NCI-H748 (cell line): ENCODE measurements at regions not wholly inside any gene's neighbourhood (a gene's known extent, or its start where the extent isn't known, plus 50 kb on each side); places are given as distances from the start of the nearest gene placed in this dataset.
"Not testable (repeated sequence)": the region's sequence is repeated elsewhere in the genome, so short reads cannot be mapped to it uniquely, and the experiment has no call there.

Source experiments
- DNase-seq: peaks from one replicate; lab custom pipeline; 2025; ENCODE audit not compliant: unreplicated experiment; lab: John Stamatoyannopoulos, UW

DNA sequence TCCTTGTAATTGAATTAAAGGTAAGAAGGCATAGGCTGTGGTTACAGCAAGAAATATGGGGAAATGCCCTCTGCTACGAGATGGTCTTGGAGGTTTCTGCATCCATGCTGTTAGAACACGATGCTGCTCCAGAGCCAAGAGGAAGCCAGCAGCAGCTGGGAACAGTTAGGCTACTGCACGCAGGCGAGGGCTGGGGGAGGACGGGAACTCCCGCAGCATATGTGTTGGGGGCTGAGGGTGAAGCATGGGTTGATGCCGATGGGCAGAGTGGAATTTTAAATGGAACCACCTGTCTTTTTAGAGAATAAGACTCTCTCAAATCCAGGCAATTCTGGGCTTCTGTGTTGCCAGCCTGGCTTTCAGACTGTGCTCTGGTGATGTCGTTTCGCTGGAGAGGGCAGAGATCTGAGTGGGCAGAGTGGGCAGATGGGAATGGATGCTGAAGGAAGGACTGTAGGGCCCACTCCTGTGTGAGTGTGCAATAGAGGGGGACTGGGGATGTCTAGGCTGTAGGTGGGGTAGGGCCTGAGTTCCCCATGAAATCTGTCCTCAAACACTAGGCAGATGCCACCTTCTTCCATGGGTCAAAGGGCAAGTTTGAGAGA, 417.0 kb upstream of the TPM1 start:
- no peak for DNase-seq

DNA sequence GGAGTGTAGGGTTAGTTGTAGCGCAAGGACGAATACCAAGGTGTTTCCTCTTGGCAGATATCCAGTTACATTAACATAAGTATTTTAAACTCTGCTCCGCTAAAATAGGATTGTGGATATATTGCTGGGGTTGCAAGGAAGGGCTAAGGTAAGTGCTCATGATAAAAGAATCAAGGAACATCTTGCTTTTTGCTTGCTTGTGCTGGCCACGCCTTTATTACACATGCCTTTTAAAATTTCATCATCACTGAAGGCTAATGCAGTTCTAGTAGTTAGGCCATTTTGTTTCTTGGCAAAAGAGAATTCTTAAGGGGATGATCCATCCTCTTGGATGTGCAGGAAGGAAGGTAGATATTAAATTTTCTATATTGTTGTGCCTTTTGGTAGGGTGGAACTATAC, 415.6 kb upstream of the TPM1 start:
- no peak for DNase-seq

DNA sequence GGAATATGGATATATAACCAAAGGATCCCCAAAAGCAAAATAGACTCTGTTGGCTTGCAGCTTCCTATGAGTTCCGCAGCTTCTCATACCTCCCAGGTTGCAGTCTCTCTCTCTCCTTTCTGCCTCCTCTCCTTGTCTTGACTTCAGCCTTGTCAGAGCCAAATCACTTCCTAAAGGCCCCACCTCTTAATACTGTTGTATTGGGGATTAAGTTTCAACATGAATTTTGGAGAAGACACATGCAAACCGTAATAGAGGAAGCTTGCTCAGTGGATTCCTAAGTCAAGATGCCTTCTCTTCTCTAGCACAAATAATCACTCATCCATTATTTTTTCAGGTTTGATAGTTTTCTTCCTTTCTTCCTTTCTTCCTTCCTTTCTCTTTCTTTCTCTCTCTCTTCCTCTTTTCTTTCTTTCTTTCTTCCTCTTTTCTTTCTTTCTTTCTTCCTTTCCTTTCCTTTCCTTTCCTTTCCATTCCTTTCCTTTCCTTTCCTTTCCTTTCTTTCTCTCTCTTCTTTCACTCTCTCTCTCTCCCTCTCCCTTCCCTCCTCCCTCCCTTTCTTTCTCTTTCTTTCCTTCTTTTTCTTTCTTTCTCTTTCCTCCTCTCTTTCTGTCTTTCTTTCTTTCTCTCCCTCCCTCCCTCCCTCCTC, 411.3 kb upstream of the TPM1 start:
- no peak for DNase-seq

GRCh38 chr15:62636823-62637573, 405.5 kb upstream of the TPM1 start:
- DNase-seq: no peak

DNA sequence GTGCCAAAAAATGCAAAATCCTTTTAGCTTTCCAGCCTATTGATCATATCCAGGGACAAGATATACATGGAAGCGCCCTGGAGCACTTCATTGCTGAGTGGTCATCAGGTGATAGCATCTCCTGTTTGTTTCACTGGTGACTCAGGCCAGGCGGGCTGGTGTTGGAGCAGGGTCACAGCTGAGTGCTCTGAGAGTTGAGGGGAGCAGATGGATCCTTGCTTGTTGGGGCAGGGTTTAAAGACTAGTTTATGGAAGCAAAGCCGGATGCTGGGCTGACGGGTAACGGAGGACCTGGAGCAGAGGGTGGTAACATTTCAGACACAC, 405.0 kb upstream of the TPM1 start:
- DNase-seq: no peak

DNA sequence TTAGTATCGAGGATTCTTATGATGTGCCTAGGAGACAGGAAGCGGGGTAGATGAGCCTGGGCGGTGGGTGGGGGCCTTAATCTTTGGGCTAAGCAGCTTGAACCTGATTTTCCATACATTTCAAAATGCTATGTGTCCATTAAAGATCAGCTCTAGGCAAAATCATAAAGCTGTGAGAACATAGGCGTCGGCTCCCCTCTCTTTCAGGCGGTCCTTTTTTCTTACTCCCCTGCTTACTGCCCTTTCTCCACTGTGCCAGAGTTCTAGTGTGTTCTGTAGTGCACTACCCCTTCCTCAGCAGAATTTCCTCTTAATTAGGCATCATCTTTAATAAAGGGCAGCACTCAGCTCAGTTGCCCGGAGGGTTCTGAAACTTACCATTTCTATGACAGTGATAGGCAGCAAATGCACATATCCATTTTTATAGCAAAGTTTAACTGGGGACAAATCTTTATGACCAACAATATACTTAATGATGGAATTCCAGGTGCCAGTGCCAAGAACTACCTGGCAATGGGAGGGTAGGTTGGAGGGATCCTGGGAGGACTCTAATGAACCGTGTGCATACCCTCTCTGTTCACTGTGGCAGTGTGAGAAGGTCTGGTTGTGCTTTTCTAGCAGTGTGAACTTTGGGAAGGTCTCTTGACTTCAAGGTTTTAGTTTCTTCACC, 404.5 kb upstream of the TPM1 start:
- no peak for DNase-seq

- no peak for DNase-seq
Measured at GRCh38 chr15:62639432-62639831, 403.1 kb upstream of the TPM1 start.

- no peak for DNase-seq
Measured at GRCh38 chr15:62639906-62640605, 402.5 kb upstream of the TPM1 start.

DNA sequence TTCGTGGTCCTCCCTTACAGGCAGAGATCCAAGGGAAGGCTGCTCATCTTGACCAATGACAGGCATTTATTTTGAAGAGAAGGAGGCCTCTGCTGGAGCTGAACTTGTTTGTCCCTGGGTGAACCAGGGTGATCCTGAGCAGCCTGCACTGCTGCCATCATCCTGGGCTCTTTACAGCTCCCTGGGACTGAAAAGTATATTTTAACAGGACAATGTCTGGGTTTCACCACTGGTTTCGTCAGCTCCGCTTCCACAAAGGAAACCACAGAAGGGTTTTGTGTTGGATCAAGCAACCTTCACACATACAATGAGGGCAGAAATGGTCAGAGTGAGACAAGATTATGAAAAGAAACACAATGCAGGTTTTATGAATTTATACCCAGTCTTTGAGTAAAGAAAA, 400.7 kb upstream of the TPM1 start:
- DNase-seq: no peak

GRCh38 chr15:62643572-62643971, 399.0 kb upstream of the TPM1 start:
- no peak for DNase-seq

- DNase-seq: no peak
Measured at GRCh38 chr15:62644216-62644888, 398.2 kb upstream of the TPM1 start.

DNA sequence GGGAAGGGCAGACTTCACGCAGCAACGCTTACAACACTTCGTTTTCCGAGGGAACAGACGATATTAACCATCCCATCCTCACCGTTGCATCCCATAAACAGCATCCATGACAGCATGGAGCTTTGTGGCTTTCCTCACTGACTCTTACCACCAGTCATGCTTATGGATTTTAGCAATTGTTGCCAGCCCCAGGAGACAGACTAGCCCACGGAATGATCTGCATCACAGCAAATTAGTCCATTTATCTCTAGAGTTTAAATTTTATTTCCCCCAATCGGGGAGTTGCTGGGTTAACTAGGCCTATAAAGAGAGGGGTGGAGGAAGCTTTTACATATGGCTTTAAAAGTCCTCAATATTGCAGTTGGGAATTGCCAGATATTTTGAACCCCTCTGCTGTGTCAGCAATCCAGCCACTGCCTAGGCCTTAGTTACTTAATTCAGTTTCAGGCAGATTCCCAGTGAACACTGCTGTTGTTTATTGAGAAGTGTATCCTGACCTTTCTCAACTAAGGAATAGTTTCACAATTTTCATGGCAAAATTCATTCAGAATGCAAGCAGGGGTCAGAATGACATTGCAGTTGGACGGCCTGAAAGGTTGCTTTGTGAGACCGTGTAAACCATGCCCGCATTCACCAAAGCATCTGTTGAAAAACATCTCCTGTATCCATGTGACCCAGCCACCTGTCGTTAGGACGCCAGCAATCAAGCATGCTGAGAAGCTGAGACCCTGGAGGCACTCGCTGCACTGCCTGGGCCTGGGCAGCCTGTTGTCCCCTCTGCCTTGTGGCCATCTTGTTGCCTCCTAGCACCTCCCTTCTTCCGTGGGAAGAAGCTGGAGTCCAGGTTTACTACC, 397.4 kb upstream of the TPM1 start:
- no peak for DNase-seq

DNA sequence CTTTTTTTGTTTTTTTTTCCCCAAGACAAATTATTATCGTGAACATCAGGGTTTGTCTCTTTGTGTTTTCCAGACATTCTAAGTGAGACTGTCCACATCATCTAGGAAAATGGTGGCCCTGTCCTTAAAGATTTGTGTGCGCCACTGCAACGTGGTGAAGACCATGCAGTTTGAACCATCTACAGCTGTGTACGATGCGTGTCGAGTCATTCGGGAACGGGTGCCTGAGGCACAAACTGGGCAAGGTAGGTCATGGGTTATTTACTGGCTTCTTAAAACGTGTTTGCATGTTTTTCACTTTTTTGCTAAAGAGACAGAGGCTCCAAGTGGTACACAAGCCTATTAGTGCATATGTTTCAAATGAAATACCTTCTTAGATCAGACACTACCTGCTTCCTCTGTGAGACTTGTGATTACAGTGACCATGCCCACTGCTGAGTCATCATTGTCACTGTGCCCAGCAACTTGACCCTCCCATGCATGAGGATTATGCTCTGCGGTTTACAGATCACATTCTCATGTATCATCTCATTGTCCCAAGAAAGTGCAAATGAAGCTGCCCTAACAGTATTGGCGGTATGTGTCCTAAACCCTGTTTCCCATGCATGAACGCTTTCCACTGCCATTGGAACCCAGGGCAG, 395.2 kb upstream of the TPM1 start:
- DNase-seq: peak; percentile 5

DNA sequence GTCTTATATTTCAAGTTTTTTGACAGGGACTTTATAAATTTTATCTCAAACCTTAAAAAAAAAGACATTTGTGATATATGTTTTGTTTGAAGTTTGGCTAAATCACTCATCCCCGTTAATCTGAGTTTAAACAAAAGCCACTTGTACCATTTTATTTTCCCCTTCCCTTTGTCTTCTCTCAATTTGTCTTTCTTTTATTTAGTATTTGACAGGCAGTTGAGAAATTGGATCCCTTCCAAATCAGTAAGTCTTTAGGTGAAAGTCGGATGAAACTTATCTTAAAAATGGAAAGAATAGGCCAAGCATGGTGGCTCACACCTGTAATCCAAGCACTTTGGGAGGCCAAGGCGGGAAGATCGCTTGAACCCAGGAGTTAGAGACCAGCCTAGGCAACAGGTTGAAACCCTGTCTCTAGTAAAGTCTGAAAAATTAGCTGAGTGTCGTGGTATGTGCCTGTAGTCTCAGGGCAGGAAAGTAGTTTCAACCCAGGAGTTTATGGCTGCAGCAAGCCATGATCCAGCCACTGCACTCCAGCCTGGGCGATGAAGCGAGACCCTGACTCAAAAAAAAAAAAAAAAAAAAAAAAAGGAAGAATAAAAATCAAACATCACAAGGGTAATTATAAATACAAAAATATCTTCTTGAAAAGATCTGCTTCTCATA, 394.6 kb upstream of the TPM1 start:
- DNase-seq: no peak

DNA sequence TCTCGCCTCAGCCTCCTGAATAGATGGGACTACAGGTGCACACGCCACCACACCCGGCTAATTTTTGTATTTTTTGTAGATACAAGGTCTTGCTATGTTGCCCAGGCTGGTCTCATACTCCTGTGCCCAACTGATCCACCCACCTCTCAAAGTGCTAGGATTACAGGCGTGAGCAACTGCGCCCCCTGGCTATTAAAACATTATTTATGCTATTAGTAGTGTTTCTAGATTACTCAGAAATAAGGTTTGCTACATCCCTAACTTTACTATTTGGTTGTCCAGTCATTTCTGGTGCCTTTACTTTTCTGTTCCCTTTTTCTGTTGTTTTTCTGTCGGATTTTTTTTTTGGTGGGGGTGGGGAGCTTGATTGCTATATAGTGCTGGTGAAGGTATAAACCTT, 393.6 kb upstream of the TPM1 start:
- DNase-seq: peak; percentile 40

DNA sequence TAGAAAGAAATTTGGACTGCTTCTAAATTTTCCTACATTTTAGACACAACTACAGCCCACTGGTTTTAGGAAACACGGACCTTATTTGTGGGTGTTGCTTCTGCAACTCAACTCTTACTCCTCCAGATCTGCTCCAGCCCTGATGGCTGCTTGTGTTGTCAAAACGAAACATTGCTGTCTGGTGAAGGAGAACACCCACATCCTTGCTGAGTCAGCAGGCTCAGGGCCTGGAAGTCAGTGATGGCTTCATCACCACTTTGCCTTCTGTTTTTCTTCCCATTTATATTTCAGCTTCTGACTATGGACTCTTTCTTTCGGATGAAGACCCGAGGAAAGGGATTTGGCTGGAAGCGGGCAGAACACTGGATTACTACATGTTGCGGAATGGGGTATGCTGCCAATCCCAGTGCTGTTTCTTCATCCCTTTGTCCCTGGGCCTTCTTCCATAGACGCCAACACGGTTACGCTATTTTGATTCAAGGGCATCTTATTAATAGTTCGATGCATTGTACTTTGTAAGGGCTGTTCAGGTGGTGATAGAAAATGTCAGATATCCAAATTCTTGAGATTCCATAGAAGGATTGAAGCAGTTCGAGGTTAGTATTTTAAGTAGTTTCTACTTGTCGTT, 392.6 kb upstream of the TPM1 start:
- no peak for DNase-seq

GRCh38 chr15:62653122-62653521, 389.4 kb upstream of the TPM1 start:
- no peak for DNase-seq

DNA sequence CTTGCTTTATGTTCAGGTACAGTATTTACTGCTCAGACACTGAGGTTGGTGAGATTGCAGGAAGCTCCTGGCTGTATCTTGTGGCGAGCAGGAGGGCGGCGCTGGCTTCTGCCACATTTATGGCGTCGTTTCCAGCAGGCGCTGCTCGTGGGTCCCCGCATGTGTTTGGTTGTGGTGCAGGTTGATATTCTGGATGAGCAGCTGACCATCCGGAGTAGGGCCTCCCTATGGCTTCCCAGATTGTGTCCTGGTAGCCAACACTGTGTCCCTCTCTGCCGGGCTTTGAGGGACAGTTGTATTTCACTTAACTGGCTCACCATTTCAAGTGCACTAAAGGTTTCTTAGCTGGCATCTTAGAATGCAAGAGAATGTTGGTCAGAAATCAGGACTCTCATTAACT, 386.5 kb upstream of the TPM1 start:
- no peak for DNase-seq

- DNase-seq: not testable (repeated sequence)
Measured at GRCh38 chr15:62657501-62657900, 385.0 kb upstream of the TPM1 start.
